ENCODE measurements at regions not wholly inside any gene's neighbourhood (a gene's known extent, or its start where the extent isn't known, plus 50 kb on each side); places are given as distances from the start of the nearest gene placed in this dataset.

GRCh38 chr7:22624781-22625180 is 102.2 kb upstream of the IL6 start:
- DNase-seq (ENCODE audit: low read depth): no peak

DNA sequence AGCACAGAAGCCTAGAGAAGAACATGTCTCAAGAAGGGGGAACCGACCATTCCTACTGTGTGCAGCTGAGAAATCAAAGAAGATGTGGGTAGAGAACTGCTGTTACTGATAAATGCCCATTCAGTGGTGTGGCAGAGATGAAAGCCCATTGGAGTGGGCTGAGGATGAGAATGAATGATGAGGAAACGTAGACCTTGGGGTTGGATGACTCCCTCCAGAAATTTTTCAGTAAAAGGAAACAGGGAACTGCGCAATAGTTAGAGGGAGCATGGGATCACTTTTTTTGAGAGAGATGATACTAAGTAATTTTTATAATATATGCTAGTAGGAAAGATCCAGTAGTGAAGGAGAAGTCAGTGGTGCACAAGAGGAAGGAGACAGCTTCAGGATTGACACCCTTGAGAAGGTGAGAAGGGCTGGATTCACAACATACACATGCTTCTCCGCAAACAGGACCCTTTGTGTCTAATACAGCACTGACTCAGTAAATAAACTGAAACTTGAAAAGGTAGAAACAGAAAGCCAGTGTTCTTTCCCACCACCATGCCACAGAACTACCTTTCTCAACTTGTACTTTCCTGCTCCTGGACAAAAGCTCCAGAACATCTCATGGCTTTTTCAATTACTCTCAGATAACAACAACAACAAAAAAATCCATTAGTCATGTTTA is 104.7 kb upstream of the IL6 start:
- DNase-seq (ENCODE audit: low read depth): no peak

GRCh38 chr7:22618528-22618927 is 108.5 kb upstream of the IL6 start:
- DNase-seq (ENCODE audit: low read depth): no peak

- peak; percentile 46 for DNase-seq (ENCODE audit: low read depth)
Measured at GRCh38 chr7:22617166-22617565, 109.8 kb upstream of the IL6 start.

DNA sequence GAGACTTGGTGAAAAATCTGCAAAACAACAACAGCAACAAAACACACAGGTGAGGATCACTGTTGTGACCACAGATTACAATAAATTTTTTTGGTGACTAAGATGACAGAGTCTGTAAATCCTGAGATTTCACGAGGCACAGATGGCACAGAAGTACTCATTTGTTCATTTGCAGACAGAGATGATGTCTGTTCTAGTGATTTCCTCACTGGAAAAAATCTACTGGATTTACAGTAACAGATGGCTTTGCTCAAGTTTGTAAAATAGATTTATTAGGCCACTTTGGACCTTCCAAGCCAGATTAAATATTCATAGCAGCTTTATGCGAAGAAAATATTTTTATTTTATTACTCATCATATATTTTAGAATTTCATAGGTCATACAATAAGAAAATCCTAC is 113.5 kb upstream of the IL6 start:
- peak; percentile 60 for DNase-seq (ENCODE audit: low read depth)

GRCh38 chr7:22612776-22613175 is 112.8 kb upstream of the STEAP1B start:
- DNase-seq (ENCODE audit: low read depth): no peak

GRCh38 chr7:22611758-22612079 is 111.7 kb upstream of the STEAP1B start:
- no peak for DNase-seq (ENCODE audit: low read depth)

DNA sequence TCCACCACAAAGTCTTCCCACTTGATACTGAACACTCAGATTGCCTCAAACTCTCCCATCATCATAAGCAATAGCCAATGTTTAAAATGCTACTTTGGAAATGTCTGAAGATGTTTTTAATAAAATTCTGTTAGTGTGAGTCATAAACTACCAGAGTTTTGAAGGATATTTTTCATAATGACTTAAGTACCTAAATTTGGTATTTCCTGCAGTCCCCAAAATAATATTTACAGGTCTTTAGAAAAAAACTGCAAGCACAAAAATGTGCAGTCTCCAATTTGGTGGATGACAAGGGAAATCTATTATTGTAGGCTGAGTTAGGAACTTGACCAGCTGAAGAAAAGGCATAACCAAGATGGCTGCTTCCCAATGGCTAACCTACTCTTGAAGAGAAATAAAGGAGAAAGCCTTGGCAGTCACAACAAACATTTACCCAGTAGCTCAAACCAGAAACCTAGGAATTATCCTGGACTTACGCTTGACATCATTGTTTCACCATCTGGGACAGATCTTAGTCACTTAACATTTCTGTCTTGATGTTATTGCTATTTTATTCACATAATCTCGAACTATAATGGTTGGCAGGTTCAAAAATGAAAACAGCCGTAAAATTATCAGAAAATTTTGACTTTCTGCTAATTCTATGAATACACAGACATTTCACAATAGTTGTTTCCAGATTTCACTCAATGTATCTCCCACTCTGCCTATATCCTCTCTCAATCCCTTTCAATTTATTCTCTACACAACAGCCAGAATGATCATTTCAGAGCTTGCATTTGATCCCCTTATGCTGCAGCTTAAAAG is 111.2 kb upstream of the STEAP1B start:
- peak; percentile 26 for DNase-seq (ENCODE audit: low read depth)

DNA sequence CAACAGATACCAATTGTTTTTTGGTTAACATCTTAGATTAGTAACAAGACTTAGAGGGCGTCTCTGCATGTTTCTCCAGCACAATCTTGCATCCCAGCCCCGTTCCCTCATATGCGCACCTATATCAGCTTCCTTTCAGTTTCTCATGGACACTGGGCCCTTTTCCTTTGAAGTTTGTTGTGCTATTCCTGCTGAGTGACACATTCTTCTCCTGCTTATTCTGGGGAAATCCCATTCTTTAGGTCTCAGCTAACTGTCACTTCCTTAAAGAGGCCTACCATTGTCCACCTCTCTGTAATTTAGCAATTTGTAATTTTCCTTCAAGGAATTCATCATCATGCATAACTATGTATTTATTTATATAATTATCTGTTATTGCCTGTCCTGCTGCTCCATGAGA is 110.3 kb upstream of the STEAP1B start:
- no peak for DNase-seq (ENCODE audit: low read depth)

- peak; percentile 26 for DNase-seq (ENCODE audit: low read depth)
Measured at GRCh38 chr7:22607180-22607579, 107.2 kb upstream of the STEAP1B start.

DNA sequence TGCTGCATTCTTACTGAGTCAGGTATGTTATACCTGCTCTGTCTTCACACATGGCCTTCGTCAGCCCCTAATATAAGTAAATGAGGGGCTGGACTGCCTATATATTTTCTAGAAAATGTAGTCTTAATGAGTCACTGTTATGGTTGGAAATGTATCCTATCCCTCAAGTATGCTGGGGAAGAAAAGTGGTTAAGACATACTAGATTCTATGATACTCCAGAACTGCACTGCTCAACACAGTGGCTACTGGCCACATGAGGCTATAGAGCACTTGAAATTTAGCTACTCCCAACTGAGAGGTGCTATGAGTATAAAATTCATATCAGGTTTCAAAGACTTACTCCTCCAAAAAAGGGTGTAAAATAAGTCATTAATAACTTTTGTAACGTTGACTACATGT is 104.3 kb upstream of the STEAP1B start:
- DNase-seq (ENCODE audit: low read depth): no peak

DNA sequence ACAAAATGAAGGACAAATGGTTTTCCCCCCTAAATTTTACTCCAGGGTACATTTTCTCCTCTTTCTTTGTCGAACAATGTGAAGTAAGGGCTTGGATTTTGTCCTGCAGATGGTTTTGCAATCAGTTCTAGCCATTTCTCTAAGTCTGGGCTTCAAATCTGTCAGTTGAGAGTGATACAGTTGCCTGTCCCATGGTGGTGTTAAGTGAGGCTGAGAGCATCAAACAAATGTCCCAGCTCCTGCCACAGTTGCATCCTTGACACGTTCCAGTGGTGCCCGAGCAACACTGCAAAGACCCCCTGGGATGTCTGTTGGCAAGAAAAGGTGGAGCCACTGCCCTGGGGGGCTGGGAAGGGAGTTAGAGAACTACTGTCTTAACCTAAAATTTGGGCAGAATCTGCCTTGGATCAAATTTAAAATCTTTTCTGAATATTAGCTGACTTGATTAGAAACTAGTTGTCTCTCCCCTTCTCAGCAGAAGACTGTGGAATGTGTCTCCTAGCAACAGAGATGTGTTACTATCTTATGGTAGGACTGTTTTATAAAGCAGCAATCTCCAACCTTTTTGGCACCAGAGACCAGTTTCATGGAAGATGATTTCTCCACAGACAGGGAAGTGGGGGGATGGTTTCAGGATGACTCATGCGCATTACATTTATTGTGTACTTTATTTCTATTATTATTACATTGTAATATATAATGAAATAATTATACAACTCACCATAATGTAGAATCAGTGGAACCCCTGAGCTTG is 102.0 kb upstream of the STEAP1B start:
- peak; percentile 28 for DNase-seq (ENCODE audit: low read depth)

GRCh38 chr7:22601408-22601807 is 101.4 kb upstream of the STEAP1B start:
- no peak for DNase-seq (ENCODE audit: low read depth)

GRCh38 chr7:22601003-22601402 is 101.0 kb upstream of the STEAP1B start:
- DNase-seq (ENCODE audit: low read depth): no peak

- no peak for DNase-seq (ENCODE audit: low read depth)
Measured at GRCh38 chr7:22598318-22598920, 98.4 kb upstream of the STEAP1B start.

GRCh38 chr7:22597844-22598243 is 97.9 kb upstream of the STEAP1B start:
- DNase-seq (ENCODE audit: low read depth): no peak

DNA sequence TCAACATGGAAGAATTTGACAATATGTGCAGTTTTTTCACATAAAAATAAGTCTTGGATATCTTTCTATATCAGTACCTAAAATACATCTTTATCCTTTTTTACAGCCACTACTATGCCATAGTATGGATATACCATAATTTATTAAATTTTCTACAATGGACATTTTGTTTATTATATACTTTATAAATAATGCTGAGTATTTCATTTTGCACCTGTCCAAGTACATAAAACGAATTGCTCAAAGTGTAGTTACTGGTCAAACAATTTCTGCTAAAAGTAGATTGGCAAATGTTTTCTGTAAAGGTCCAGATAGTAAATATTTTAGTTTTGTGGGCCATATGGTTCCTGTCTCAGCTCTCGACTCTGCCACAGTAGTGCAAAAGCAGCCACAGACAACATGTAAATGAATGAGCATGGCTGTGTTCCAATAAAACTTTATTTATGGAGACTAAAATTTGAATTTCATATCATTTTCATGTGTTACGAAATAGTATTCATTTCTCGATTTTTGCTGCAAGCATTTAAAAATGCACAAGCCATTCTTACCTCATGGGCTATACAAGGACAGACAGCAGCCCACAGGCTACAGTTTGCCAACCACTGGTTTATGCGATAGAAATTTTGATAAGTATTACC is 96.9 kb upstream of the STEAP1B start:
- DNase-seq (ENCODE audit: low read depth): no peak

DNA sequence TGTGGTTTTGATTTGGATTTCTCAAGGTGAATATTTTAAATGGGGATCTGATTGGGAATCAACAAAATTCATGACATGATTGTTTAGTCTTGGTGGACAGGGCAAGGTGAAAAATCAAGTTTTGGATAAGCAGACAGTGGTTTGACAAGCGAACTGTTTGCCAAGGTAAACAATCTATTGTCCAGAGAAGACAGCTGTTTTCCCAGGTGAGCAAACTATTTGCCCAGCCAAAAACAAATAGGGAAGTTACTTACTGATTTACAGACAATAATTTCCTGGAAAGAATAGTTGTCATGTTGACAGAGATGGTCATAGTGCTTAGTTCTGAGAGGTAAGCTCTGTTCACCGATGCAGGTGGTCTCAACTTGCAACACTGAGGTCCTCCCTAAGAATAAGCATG is 94.0 kb upstream of the STEAP1B start:
- DNase-seq (ENCODE audit: low read depth): no peak

GRCh38 chr7:22591271-22591670 is 91.3 kb upstream of the STEAP1B start:
- no peak for DNase-seq (ENCODE audit: low read depth)

DNA sequence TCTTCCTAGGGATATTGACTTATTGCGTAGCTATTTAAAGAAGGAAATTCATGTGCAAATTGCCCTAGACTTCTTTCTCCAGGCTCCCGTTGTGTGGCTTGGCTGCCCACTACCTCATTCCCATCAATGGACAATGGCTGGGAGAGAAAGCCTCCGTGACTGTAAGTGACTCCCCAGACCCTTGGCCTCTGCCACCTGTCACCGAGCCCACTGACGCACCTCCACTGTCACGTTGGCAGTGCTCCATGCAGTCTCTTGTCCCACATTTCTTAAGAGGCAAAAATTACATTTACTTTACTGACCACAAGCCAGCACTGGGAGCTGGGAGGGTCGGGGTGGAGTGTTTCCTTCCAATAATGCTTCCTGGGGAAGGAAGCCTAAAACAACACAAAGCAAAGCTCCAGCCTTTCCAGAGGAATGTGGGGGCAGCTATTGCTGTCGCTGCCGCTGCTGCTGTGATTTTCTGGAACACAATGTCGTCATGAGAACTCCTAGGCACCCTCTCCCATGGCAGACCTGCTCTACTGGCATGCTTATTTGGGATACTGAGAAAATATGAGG is 89.7 kb upstream of the STEAP1B start:
- no peak for DNase-seq (ENCODE audit: low read depth)

DNA sequence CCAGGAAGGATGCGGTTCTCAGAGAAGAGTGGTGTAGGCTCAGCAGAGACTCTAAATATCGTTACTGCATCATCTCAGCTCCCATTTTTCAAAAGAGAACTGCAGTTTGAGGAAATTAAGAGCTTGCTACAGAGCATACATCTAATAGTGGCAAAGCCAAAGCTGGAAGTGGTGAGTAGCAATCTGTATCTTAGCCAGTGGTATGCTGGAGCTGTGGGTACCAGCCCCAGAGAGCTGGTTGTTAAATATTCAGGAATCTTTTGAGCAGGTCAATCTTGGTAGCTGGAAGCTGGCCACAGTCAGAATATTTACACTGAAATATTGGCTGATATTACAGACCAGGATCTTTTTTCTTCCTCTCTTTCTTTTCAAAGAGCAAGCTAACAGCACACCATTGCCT is 88.4 kb upstream of the STEAP1B start:
- DNase-seq (ENCODE audit: low read depth): no peak

GRCh38 chr7:22587322-22587721 is 87.3 kb upstream of the STEAP1B start:
- no peak for DNase-seq (ENCODE audit: low read depth)

Measured in GM04504 (cell line).